NT2/D1 (cell line): ENCODE measurements at regions not wholly inside any gene's neighbourhood (a gene's known extent, or its start where the extent isn't known, plus 50 kb on each side); places are given as distances from the start of the nearest gene placed in this dataset.

Source experiments
- SUZ12 ChIP-seq: IDR thresholded peaks from 2 replicates; pipeline ENCODE4 v1.6.1; 2011; ENCODE audit not compliant: insufficient read length, insufficient read depth; ENCODE audit errors: extremely low read depth
- YY1 ChIP-seq: IDR thresholded peaks from 2 replicates; pipeline ENCODE4 v1.6.1; 2011; ENCODE audit not compliant: insufficient read length, insufficient read depth
- ZNF274 ChIP-seq: IDR thresholded peaks from 2 replicates; pipeline ENCODE4 v1.6.1; 2011; ENCODE audit warnings: mild to moderate bottlenecking, low read depth, low read length

DNA sequence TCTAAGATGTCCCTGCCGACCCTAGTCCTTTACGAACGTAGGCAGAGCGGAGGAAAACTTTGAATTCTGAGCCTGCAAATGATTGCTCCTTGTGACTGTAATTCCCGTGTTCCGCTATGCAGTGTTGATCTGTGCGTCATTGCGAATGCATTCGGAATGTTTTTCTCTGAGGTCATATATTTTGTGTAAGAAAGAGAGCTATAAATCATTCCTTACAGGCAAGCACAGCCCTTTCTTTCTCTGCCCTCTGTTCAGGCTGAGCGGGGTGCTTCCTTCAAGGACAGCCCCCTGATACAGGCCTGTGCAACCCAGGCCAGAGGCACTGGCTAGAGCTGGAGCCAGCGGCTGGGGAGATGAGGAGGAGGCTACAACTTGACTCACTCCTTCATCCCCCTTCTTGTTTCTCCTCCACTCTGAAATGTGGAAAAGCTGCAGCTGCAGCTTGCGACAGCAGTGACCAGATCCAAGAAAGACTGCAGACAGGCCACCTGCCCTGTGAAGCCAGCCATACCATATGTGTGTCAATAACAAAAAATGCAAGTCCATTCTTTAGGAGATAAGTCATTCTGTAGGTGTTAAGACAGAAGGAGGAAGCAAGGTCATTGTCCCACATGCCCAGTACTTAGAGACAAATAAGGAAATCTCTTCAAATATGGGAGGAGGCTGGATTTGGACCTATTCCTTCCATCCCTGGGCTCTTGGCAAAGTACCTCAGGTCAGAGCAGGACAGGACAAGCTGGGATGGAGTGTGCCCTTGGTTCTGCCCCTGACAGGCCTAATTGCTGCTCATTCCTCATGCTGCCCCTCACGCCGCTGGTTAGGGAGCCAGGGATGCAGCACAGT, 345.7 kb upstream of the WWC1 start:
- no peak for TF ChIP-seq YY1
- TF ChIP-seq SUZ12: no peak
- TF ChIP-seq ZNF274: no peak
